K562 (cell line): ENCODE measurements at regions not wholly inside any gene's neighbourhood (a gene's known extent, or its start where the extent isn't known, plus 50 kb on each side); places are given as distances from the start of the nearest gene placed in this dataset.

Source experiments
- CHD7 ChIP-seq: fragments of 200-600 bp; sonication (generic); IDR thresholded peaks from one replicate; pipeline ENCODE4 v1.6.1; 2012; ENCODE audit warnings: mild to moderate bottlenecking, low read depth, low read length, inconsistent platforms
- SP1 ChIP-seq: sonication (generic); formaldehyde crosslinking; IDR thresholded peaks from 2 replicates; pipeline ENCODE4 v1.8.1; 2022; ENCODE audit warnings: mild to moderate bottlenecking, missing genetic modification reagents
- ZNF780A ChIP-seq: fragments of 250-450 bp; sonication (Bioruptor Pico); IDR thresholded peaks from 2 replicates; pipeline ENCODE4 v1.5.0; 2021; ENCODE audit warnings: mild to moderate bottlenecking
- TF ChIP-seq, protein P1 (sequence below): sonication (generic); formaldehyde crosslinking; IDR thresholded peaks from 2 replicates; pipeline ENCODE4 v1.8.0; 2022; ENCODE audit warnings: mild to moderate bottlenecking, missing genetic modification reagents

DNA sequence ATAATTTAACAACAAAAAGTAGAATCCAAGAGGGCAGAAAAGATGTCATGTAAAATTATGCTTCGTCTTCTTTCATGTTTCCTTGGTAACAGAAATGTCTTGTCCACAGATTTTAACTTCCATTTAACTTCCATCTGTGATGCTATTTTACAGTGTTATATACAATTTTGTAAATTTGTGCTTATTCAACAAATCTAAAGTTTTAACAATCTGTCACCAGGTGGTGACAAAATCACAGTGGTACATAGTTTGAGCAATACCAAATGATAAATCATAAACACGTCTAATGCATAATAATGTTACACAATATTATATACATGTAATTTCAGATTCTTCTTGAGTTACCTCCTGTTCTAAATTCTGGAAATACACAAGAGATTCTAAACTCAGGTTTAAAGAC is 784.4 kb upstream of the CELF2 start:
- TF ChIP-seq, protein P1, sequence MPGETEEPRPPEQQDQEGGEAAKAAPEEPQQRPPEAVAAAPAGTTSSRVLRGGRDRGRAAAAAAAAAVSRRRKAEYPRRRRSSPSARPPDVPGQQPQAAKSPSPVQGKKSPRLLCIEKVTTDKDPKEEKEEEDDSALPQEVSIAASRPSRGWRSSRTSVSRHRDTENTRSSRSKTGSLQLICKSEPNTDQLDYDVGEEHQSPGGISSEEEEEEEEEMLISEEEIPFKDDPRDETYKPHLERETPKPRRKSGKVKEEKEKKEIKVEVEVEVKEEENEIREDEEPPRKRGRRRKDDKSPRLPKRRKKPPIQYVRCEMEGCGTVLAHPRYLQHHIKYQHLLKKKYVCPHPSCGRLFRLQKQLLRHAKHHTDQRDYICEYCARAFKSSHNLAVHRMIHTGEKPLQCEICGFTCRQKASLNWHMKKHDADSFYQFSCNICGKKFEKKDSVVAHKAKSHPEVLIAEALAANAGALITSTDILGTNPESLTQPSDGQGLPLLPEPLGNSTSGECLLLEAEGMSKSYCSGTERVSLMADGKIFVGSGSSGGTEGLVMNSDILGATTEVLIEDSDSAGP (CRISPR knock-in tag) = no peak
- TF ChIP-seq ZNF780A (CRISPR knock-in tag) = no peak
- TF ChIP-seq SP1 (CRISPR knock-in tag) = no peak
- no peak for TF ChIP-seq CHD7
